ENCODE measurements at regions not wholly inside any gene's neighbourhood (a gene's known extent, or its start where the extent isn't known, plus 50 kb on each side); places are given as distances from the start of the nearest gene placed in this dataset.

DNA sequence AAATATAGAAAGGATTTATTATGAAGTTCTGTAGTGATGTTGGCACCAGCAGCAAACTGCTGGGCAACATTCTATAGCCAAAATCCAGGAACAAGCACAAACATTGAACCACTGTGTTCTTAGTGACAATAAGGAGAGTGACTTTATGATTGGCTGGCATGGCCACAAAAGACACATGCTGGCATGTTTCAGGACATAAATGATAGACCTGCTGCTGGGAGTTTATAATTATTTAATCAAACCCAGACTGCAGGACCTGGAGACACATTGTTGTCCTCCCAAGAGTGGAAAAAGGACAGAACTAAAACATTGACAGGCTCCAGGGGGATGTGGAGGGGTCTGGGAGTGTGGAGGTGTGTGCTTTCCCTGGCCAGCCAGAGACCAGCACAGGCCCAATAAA is 255.3 kb upstream of the LRTM1 start:
- no peak for FAIRE-seq
- no TSS peak for BruUV-seq (replicated peaks)
- POLR2A ChIA-PET: no interaction called here

More for the DNA sequence above, 255.3 kb upstream of the LRTM1 start:
- ChIA-PET SMC1A (ENCODE audit: uncharacterized antibody, unreplicated experiment) (no interaction called here), CTCF (no interaction called here), RAD21 (ENCODE audit: unreplicated experiment) (no interaction called here)
- H3K9me3 ChIP-seq (replicated peaks; ENCODE audit: control insufficient read depth, insufficient read depth, low read length): no peaks in the 10 kb centered on the region
- DNase-seq (ENCODE audit: low read depth, low spot score) (no peak), ATAC-seq (no peak)
- H4K20me1 ChIP-seq (ENCODE audit: control insufficient read depth, insufficient read depth): no peaks in the 10 kb centered on the region
- H3K27me3 ChIP-seq (replicated peaks in 1 of 2; ENCODE audit: control insufficient read depth in 2 of 2, insufficient read depth in 2 of 2, low read length in 1 of 2): no peaks in the 10 kb centered on the region
- no peak overlapping the region for H3K9ac ChIP-seq (ENCODE audit: control insufficient read depth, insufficient read depth, low read length)
- H3K4me1 ChIP-seq (ENCODE audit: control insufficient read depth, insufficient read depth, low read length): no peaks in the 10 kb centered on the region
- no peaks in the 10 kb centered on the region for H3K36me3 ChIP-seq (ENCODE audit: control insufficient read depth in 2 of 2, insufficient read depth in 2 of 2, low read length in 1 of 2)
- intact Hi-C loops (cut with micrococcal nuclease; ENCODE audit: unreplicated experiment) (no loop called here), in situ Hi-C loops (cut with MboI) (no loop called here)
- no peak overlapping the region for H3K27ac ChIP-seq (ENCODE audit: control insufficient read depth, insufficient read depth)
- H2AFZ ChIP-seq (ENCODE audit: control insufficient read depth, low read depth, low read length): no peak overlapping the region
- TF ChIP-seq ZNF384 (IDR thresholded peaks at IDR 0.05; ENCODE audit: borderline replicate concordance, low read depth, low read length) (no peak), SUPT20H (IDR thresholded peaks at IDR 0.05; ENCODE audit: borderline replicate concordance, control insufficient read depth, low read depth, low read length) (no peak), RBBP5 (conservative IDR thresholded peaks at IDR 0.05) (no peak), LARP7 (IDR thresholded peaks at IDR 0.05) (no peak), ATF7 (IDR thresholded peaks at IDR 0.05; ENCODE audit: low read depth) (no peak), MEF2A (IDR thresholded peaks at IDR 0.05; ENCODE audit: insufficient read depth, low read depth, low read length) (no peak), SMAD1 (IDR thresholded peaks at IDR 0.05; ENCODE audit: low read depth, partially characterized antibody) (no peak), ASH2L (IDR thresholded peaks at IDR 0.05; ENCODE audit: borderline replicate concordance, low read depth) (no peak), RELA (IDR thresholded peaks at IDR 0.05; ENCODE audit: borderline replicate concordance, partially characterized antibody) (no peak), TCF7 (IDR thresholded peaks at IDR 0.05; ENCODE audit: borderline replicate concordance) (no peak), SIN3A (IDR thresholded peaks at IDR 0.05; ENCODE audit: low read depth, low read length) (no peak)
- TF ChIP-seq, protein P1, sequence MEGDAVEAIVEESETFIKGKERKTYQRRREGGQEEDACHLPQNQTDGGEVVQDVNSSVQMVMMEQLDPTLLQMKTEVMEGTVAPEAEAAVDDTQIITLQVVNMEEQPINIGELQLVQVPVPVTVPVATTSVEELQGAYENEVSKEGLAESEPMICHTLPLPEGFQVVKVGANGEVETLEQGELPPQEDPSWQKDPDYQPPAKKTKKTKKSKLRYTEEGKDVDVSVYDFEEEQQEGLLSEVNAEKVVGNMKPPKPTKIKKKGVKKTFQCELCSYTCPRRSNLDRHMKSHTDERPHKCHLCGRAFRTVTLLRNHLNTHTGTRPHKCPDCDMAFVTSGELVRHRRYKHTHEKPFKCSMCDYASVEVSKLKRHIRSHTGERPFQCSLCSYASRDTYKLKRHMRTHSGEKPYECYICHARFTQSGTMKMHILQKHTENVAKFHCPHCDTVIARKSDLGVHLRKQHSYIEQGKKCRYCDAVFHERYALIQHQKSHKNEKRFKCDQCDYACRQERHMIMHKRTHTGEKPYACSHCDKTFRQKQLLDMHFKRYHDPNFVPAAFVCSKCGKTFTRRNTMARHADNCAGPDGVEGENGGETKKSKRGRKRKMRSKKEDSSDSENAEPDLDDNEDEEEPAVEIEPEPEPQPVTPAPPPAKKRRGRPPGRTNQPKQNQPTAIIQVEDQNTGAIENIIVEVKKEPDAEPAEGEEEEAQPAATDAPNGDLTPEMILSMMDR (IDR thresholded peaks at IDR 0.05 in 2 of 3, conservative IDR thresholded peaks at IDR 0.05 in 1 of 3; ENCODE audit: control insufficient read depth in 2 of 3, extremely low read depth in 1 of 3, insufficient read depth in 1 of 3, low read depth in 3 of 3, low read length in 3 of 3): no peak
- TF ChIP-seq, protein P2, sequence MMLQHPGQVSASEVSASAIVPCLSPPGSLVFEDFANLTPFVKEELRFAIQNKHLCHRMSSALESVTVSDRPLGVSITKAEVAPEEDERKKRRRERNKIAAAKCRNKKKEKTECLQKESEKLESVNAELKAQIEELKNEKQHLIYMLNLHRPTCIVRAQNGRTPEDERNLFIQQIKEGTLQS (IDR thresholded peaks at IDR 0.05; ENCODE audit: borderline replicate concordance, extremely low read depth, low read depth, low read length): no peak
- TF ChIP-seq, protein P3, sequence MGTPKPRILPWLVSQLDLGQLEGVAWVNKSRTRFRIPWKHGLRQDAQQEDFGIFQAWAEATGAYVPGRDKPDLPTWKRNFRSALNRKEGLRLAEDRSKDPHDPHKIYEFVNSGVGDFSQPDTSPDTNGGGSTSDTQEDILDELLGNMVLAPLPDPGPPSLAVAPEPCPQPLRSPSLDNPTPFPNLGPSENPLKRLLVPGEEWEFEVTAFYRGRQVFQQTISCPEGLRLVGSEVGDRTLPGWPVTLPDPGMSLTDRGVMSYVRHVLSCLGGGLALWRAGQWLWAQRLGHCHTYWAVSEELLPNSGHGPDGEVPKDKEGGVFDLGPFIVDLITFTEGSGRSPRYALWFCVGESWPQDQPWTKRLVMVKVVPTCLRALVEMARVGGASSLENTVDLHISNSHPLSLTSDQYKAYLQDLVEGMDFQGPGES (IDR thresholded peaks at IDR 0.05): no peak
- TF ChIP-seq, protein P4, sequence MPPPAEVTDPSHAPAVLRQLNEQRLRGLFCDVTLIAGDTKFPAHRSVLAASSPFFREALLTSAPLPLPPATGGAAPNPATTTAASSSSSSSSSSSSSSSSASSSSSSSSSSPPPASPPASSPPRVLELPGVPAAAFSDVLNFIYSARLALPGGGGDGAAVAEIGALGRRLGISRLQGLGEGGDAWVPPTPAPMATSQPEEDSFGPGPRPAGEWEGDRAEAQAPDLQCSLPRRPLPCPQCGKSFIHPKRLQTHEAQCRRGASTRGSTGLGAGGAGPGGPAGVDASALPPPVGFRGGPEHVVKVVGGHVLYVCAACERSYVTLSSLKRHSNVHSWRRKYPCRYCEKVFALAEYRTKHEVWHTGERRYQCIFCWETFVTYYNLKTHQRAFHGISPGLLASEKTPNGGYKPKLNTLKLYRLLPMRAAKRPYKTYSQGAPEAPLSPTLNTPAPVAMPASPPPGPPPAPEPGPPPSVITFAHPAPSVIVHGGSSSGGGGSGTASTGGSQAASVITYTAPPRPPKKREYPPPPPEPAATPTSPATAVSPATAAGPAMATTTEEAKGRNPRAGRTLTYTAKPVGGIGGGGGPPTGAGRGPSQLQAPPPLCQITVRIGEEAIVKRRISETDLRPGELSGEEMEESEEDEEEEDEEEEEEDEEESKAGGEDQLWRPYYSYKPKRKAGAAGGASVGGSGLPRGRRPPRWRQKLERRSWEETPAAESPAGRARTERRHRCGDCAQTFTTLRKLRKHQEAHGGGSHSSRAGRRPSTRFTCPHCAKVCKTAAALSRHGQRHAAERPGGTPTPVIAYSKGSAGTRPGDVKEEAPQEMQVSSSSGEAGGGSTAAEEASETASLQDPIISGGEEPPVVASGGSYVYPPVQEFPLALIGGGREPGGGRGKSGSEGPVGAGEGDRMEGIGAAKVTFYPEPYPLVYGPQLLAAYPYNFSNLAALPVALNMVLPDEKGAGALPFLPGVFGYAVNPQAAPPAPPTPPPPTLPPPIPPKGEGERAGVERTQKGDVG (CRISPR knock-in tag; IDR thresholded peaks at IDR 0.05): no peak
- TF ChIP-seq, protein P5, sequence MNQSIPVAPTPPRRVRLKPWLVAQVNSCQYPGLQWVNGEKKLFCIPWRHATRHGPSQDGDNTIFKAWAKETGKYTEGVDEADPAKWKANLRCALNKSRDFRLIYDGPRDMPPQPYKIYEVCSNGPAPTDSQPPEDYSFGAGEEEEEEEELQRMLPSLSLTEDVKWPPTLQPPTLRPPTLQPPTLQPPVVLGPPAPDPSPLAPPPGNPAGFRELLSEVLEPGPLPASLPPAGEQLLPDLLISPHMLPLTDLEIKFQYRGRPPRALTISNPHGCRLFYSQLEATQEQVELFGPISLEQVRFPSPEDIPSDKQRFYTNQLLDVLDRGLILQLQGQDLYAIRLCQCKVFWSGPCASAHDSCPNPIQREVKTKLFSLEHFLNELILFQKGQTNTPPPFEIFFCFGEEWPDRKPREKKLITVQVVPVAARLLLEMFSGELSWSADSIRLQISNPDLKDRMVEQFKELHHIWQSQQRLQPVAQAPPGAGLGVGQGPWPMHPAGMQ (IDR thresholded peaks at IDR 0.05; ENCODE audit: borderline replicate concordance): no peak
- H3K79me2 ChIP-seq (ENCODE audit: control insufficient read depth, insufficient read depth, low read length): no peaks in the 10 kb centered on the region
- no peak overlapping the region for H3K4me2 ChIP-seq (ENCODE audit: control insufficient read depth, insufficient read depth)
- no peak overlapping the region for H3K4me3 ChIP-seq

Measured in GM12878 (cell line).